Tibial nerve (tissue), 3 donors: ENCODE measurements at regions not wholly inside any gene's neighbourhood (a gene's known extent, or its start where the extent isn't known, plus 50 kb on each side); places are given as distances from the start of the nearest gene placed in this dataset.
A peak's percentile ranks its signal among the peaks of the same experiment; 100 is the strongest.

Source experiments
- CTCF ChIP-seq, 5 experiments: fragments of 200-600 bp in 3 of 5; fragments of 450-650 bp in 2 of 5; sonication (generic) in 3 of 5; IDR thresholded peaks; one replicate each; pipeline ENCODE4 v1.5.1; 2016 to 2019; ENCODE audit warnings: antibody characterized with exemption in 5 of 5, mild to moderate bottlenecking in 3 of 5, moderate library complexity in 2 of 5
- POLR2A ChIP-seq, 2 donors: fragments of 450-650 bp; IDR thresholded peaks; one replicate each; pipeline ENCODE4 v1.6.1; 2017; ENCODE audit warnings: antibody characterized with exemption in 2 of 2, mild to moderate bottlenecking in 2 of 2, moderate library complexity in 2 of 2

- TF ChIP-seq CTCF (IDR thresholded peaks at IDR 0.05) (peak; percentile 29 to 53 (median 38)), POLR2A (IDR thresholded peaks at IDR 0.05) (no peak)
These were observed 302.5 kb upstream of the ATP11B start for GRCh38 chr3:182490596-182491491.
